ENCODE measurements at regions not wholly inside any gene's neighbourhood (a gene's known extent, or its start where the extent isn't known, plus 50 kb on each side); places are given as distances from the start of the nearest gene placed in this dataset.

DNA sequence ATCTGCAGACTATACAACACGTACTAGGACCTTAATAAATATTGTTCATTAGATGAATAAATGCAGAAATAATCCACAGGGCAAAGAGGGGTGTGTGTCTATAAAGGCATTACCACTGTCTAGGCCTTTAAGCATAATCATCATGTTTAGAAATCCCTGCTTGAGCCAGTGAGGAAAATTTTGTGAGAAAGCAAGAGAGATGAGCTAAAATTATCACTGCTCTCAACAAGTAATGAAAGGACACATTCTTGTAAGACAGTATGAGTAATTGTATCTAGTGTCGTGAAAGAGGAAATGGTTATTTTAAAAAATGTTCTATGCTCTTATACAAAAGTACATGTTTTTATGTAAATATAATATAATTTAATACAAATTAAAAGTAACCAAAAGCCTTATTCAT lies 1699.4 kb downstream of the PCDH9 start:
- TF ChIP-seq, protein P1, sequence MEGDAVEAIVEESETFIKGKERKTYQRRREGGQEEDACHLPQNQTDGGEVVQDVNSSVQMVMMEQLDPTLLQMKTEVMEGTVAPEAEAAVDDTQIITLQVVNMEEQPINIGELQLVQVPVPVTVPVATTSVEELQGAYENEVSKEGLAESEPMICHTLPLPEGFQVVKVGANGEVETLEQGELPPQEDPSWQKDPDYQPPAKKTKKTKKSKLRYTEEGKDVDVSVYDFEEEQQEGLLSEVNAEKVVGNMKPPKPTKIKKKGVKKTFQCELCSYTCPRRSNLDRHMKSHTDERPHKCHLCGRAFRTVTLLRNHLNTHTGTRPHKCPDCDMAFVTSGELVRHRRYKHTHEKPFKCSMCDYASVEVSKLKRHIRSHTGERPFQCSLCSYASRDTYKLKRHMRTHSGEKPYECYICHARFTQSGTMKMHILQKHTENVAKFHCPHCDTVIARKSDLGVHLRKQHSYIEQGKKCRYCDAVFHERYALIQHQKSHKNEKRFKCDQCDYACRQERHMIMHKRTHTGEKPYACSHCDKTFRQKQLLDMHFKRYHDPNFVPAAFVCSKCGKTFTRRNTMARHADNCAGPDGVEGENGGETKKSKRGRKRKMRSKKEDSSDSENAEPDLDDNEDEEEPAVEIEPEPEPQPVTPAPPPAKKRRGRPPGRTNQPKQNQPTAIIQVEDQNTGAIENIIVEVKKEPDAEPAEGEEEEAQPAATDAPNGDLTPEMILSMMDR (IDR thresholded peaks at IDR 0.05), result no peak
- TF ChIP-seq, protein P2, sequence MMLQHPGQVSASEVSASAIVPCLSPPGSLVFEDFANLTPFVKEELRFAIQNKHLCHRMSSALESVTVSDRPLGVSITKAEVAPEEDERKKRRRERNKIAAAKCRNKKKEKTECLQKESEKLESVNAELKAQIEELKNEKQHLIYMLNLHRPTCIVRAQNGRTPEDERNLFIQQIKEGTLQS (CRISPR knock-in tag; conservative IDR thresholded peaks at IDR 0.05), result no peak
- TF ChIP-seq, protein P3, sequence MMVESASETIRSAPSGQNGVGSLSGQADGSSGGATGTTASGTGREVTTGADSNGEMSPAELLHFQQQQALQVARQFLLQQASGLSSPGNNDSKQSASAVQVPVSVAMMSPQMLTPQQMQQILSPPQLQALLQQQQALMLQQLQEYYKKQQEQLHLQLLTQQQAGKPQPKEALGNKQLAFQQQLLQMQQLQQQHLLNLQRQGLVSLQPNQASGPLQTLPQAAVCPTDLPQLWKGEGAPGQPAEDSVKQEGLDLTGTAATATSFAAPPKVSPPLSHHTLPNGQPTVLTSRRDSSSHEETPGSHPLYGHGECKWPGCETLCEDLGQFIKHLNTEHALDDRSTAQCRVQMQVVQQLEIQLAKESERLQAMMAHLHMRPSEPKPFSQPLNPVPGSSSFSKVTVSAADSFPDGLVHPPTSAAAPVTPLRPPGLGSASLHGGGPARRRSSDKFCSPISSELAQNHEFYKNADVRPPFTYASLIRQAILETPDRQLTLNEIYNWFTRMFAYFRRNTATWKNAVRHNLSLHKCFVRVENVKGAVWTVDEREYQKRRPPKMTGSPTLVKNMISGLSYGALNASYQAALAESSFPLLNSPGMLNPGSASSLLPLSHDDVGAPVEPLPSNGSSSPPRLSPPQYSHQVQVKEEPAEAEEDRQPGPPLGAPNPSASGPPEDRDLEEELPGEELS (CRISPR knock-in tag; IDR thresholded peaks at IDR 0.05), result no peak
- TF ChIP-seq ETV6 (CRISPR knock-in tag; IDR thresholded peaks at IDR 0.05), result no peak
- no peak for TF ChIP-seq ZNF121 (CRISPR knock-in tag; IDR thresholded peaks at IDR 0.05)
- TF ChIP-seq ZNF263 (CRISPR knock-in tag; IDR thresholded peaks at IDR 0.05; ENCODE audit: low read depth), result no peak
- no peak for TF ChIP-seq FOXJ3 (CRISPR knock-in tag; IDR thresholded peaks at IDR 0.05; ENCODE audit: borderline replicate concordance)
- no peak for TF ChIP-seq TEAD4 (CRISPR knock-in tag; IDR thresholded peaks at IDR 0.05)
- TF ChIP-seq NR1H2 (CRISPR knock-in tag; IDR thresholded peaks at IDR 0.05), result no peak
- no peak for TF ChIP-seq ZNF219 (CRISPR knock-in tag; IDR thresholded peaks at IDR 0.05; ENCODE audit: borderline replicate concordance)
- TF ChIP-seq GABPB1 (CRISPR knock-in tag; IDR thresholded peaks at IDR 0.05), result no peak
- no peak for TF ChIP-seq NFATC4 (CRISPR knock-in tag; IDR thresholded peaks at IDR 0.05)
